ENCODE measurements at regions not wholly inside any gene's neighbourhood (a gene's known extent, or its start where the extent isn't known, plus 50 kb on each side); places are given as distances from the start of the nearest gene placed in this dataset.

- TF ChIP-seq CTCF (conservative IDR thresholded peaks at IDR 0.05; ENCODE audit: low read depth, low read length) (no peak), EZH2 (IDR thresholded peaks at IDR 0.05; ENCODE audit: borderline replicate concordance, low read depth, low read length, poor library complexity, severe bottlenecking) (no peak)
Measured at GRCh38 chr13:54859827-54860226, 1831.2 kb downstream of the OLFM4 start.
